ENCODE measurements at regions not wholly inside any gene's neighbourhood (a gene's known extent, or its start where the extent isn't known, plus 50 kb on each side); places are given as distances from the start of the nearest gene placed in this dataset.

GRCh38 chr4:79798047-79798446 lies 275.0 kb downstream of the ANTXR2 start:
- H3K27me3 ChIP-seq, result no peaks in the 10 kb centered on the region
- no peaks in the 10 kb centered on the region for H3K79me2 ChIP-seq
- H3K4me3 ChIP-seq, result no peak overlapping the region
- no peak overlapping the region for H2AFZ ChIP-seq
- H3K9me3 ChIP-seq (ENCODE audit: low read depth), result no peaks in the 10 kb centered on the region
- H3K27ac ChIP-seq, result no peak overlapping the region
- H4K20me1 ChIP-seq (ENCODE audit: insufficient read depth, poor library complexity, severe bottlenecking), result no peaks in the 10 kb centered on the region
- WGBS (ENCODE audit: low lambda C conversion rate, missing lambda C conversion rate), result 85% methylated on average over 3 of the region's 3 CpGs
- H3K36me3 ChIP-seq (replicated peaks; ENCODE audit: insufficient read depth, low read depth), result no peaks in the 10 kb centered on the region
- H3K4me1 ChIP-seq (ENCODE audit: insufficient read depth), result no peaks in the 10 kb centered on the region
- TF ChIP-seq EZH2phosphoT487 (IDR thresholded peaks at IDR 0.05; ENCODE audit: low read depth, severe bottlenecking, unreplicated experiment) (no peak), EZH2 (IDR thresholded peaks at IDR 0.05; ENCODE audit: borderline replicate concordance) (no peak)
- TF ChIP-seq, protein P1, sequence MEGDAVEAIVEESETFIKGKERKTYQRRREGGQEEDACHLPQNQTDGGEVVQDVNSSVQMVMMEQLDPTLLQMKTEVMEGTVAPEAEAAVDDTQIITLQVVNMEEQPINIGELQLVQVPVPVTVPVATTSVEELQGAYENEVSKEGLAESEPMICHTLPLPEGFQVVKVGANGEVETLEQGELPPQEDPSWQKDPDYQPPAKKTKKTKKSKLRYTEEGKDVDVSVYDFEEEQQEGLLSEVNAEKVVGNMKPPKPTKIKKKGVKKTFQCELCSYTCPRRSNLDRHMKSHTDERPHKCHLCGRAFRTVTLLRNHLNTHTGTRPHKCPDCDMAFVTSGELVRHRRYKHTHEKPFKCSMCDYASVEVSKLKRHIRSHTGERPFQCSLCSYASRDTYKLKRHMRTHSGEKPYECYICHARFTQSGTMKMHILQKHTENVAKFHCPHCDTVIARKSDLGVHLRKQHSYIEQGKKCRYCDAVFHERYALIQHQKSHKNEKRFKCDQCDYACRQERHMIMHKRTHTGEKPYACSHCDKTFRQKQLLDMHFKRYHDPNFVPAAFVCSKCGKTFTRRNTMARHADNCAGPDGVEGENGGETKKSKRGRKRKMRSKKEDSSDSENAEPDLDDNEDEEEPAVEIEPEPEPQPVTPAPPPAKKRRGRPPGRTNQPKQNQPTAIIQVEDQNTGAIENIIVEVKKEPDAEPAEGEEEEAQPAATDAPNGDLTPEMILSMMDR (IDR thresholded peaks at IDR 0.05; ENCODE audit: poor library complexity), result no peak
- no peak overlapping the region for H3K4me2 ChIP-seq
- no peak for DNase-seq (ENCODE audit: low spot score)
- H3K9me2 ChIP-seq (replicated peaks; ENCODE audit: insufficient read depth), result no peaks in the 10 kb centered on the region

DNA sequence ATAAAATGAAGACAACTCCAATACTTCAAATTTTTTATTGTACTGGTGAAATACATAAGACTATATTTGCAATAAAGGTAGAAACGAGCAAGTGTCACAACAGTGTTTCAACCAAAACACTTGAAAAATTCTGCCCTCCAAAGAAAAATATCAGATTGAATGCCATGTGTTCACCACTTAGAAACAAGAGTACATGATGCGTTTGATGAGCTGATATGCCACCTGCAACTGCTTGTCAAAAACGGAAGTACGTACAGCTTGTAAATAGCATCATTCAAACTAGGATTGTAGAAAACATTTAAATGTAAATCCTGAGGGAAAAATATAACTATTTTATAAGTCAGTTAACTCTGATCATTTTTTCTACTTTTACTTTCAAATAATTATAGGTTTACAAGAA lies 276.1 kb downstream of the ANTXR2 start:
- Histone ChIP-seq H3K27ac (no peak overlapping the region), H3K4me3 (no peak overlapping the region), H3K27me3 (no peaks in the 10 kb centered on the region), H3K9me2 (replicated peaks; ENCODE audit: insufficient read depth) (no peaks in the 10 kb centered on the region), H3K79me2 (no peaks in the 10 kb centered on the region), H3K4me1 (ENCODE audit: insufficient read depth) (no peaks in the 10 kb centered on the region), H3K36me3 (replicated peaks; ENCODE audit: insufficient read depth, low read depth) (no peaks in the 10 kb centered on the region), H3K9me3 (ENCODE audit: low read depth) (no peaks in the 10 kb centered on the region), H4K20me1 (ENCODE audit: insufficient read depth, poor library complexity, severe bottlenecking) (no peaks in the 10 kb centered on the region), H3K4me2 (no peak overlapping the region), H2AFZ (no peak overlapping the region)
- DNase-seq (ENCODE audit: low spot score), result no peak
- TF ChIP-seq, protein P1 (IDR thresholded peaks at IDR 0.05; ENCODE audit: poor library complexity), result no peak
- TF ChIP-seq EZH2phosphoT487 (IDR thresholded peaks at IDR 0.05; ENCODE audit: low read depth, severe bottlenecking, unreplicated experiment), result no peak
- no peak for TF ChIP-seq EZH2 (IDR thresholded peaks at IDR 0.05; ENCODE audit: borderline replicate concordance)
- 78% methylated on average over 4 of the region's 4 CpGs for WGBS (ENCODE audit: low lambda C conversion rate, missing lambda C conversion rate)

GRCh38 chr4:79788884-79789283 lies 284.1 kb downstream of the ANTXR2 start:
- H3K27ac ChIP-seq, result no peak overlapping the region
- no peaks in the 10 kb centered on the region for H3K9me3 ChIP-seq (ENCODE audit: low read depth)
- H3K4me2 ChIP-seq, result no peak overlapping the region
- H4K20me1 ChIP-seq (ENCODE audit: insufficient read depth, poor library complexity, severe bottlenecking), result no peaks in the 10 kb centered on the region
- H3K4me3 ChIP-seq, result no peak overlapping the region
- H3K79me2 ChIP-seq, result no peaks in the 10 kb centered on the region
- H3K36me3 ChIP-seq (replicated peaks; ENCODE audit: insufficient read depth, low read depth), result no peaks in the 10 kb centered on the region
- no peaks in the 10 kb centered on the region for H3K9me2 ChIP-seq (replicated peaks; ENCODE audit: insufficient read depth)
- no peak overlapping the region for H2AFZ ChIP-seq
- H3K27me3 ChIP-seq, result no peaks in the 10 kb centered on the region
- DNase-seq (ENCODE audit: low spot score), result no peak
- TF ChIP-seq, protein P1 (IDR thresholded peaks at IDR 0.05; ENCODE audit: poor library complexity), result no peak
- no peak for TF ChIP-seq EZH2 (IDR thresholded peaks at IDR 0.05; ENCODE audit: borderline replicate concordance)
- no peak for TF ChIP-seq EZH2phosphoT487 (IDR thresholded peaks at IDR 0.05; ENCODE audit: low read depth, severe bottlenecking, unreplicated experiment)
- 18% methylated on average over 1 of the region's 1 CpG for WGBS (ENCODE audit: low lambda C conversion rate, missing lambda C conversion rate)
- no peaks in the 10 kb centered on the region for H3K4me1 ChIP-seq (ENCODE audit: insufficient read depth)

GRCh38 chr4:79780129-79780528 lies 292.9 kb downstream of the ANTXR2 start:
- H3K36me3 ChIP-seq (replicated peaks; ENCODE audit: insufficient read depth, low read depth), result no peaks in the 10 kb centered on the region
- DNase-seq (ENCODE audit: low spot score), result no peak

More at GRCh38 chr4:79780129-79780528, 292.9 kb downstream of the ANTXR2 start:
- no peaks in the 10 kb centered on the region for H3K4me1 ChIP-seq (ENCODE audit: insufficient read depth)
- H3K9me2 ChIP-seq (replicated peaks; ENCODE audit: insufficient read depth), result no peaks in the 10 kb centered on the region
- no peaks in the 10 kb centered on the region for H4K20me1 ChIP-seq (ENCODE audit: insufficient read depth, poor library complexity, severe bottlenecking)
- H3K27ac ChIP-seq, result no peak overlapping the region
- TF ChIP-seq, protein P1 (IDR thresholded peaks at IDR 0.05; ENCODE audit: poor library complexity), result no peak
- TF ChIP-seq EZH2 (IDR thresholded peaks at IDR 0.05; ENCODE audit: borderline replicate concordance), result no peak
- TF ChIP-seq EZH2phosphoT487 (IDR thresholded peaks at IDR 0.05; ENCODE audit: low read depth, severe bottlenecking, unreplicated experiment), result no peak
- no peaks in the 10 kb centered on the region for H3K27me3 ChIP-seq
- no peak overlapping the region for H3K4me2 ChIP-seq
- H2AFZ ChIP-seq, result no peak overlapping the region
- H3K4me3 ChIP-seq, result no peak overlapping the region
- H3K79me2 ChIP-seq, result no peaks in the 10 kb centered on the region
- H3K9me3 ChIP-seq (ENCODE audit: low read depth), result no peaks in the 10 kb centered on the region

Measured in hepatocyte (in vitro differentiated cells).